HFFc6 (cell line): ENCODE measurements at regions not wholly inside any gene's neighbourhood (a gene's known extent, or its start where the extent isn't known, plus 50 kb on each side); places are given as distances from the start of the nearest gene placed in this dataset.

Experiments used
- DNase-seq: peaks from one replicate; pipeline ENCODE4 v3.0.0-alpha.2; 2018
- H3K27ac Mint-ChIP-seq: 2 replicates; pipeline ENCODE4 v1.8.0; 2020; ENCODE audit warnings: mild to moderate bottlenecking, mixed read lengths
- H3K27me3 Mint-ChIP-seq: 2 replicates; pipeline ENCODE4 v1.8.0; 2021; ENCODE audit warnings: mild to moderate bottlenecking, moderate library complexity, mixed read lengths; ENCODE audit not compliant: insufficient read depth
- H3K36me3 Mint-ChIP-seq: 2 replicates; pipeline ENCODE4 v1.8.0; 2021; ENCODE audit warnings: low read depth, mixed read lengths
- H3K4me1 Mint-ChIP-seq: 2 replicates; pipeline ENCODE4 v1.8.0; 2020; ENCODE audit warnings: low read depth, mixed read lengths
- H3K4me3 Mint-ChIP-seq: 2 replicates; pipeline ENCODE4 v1.8.0; 2020; ENCODE audit warnings: mild to moderate bottlenecking, moderate library complexity, mixed read lengths
- H3K9me3 Mint-ChIP-seq: 2 replicates; pipeline ENCODE4 v1.8.0; 2020; ENCODE audit warnings: mild to moderate bottlenecking, mixed read lengths
- TF ChIP-seq, protein P1 (sequence below): fragments of 200-600 bp; sonication (generic); IDR thresholded peaks from 2 replicates; pipeline ENCODE4 v1.5.0; 2021; ENCODE audit warnings: antibody characterized with exemption, mild to moderate bottlenecking

DNA sequence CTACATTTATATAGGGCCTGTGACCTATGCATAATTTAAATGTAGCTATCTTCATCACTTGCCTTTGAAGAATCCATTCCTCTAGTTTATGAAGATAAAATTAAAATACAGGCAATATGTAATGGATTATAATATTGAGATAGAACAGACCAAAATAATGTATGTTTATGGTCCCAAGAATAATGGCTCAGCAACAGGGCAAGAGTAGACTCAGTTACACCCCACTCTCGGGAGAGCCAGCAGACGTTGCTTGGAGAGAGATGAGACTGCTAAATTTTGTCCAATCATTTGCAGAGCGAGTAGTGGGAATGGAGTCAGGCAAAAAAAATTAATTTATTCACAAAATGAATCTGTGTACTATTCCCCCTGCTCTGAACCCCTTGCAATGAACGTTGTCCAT lies 223.2 kb upstream of the FAT4 start:
- no peak for DNase-seq
- no peaks in the 10 kb centered on the region for H3K9me3 Mint-ChIP-seq
- no peaks in the 10 kb centered on the region; the same call in 1 of the 2 replicates for H3K27me3 Mint-ChIP-seq
- TF ChIP-seq, protein P1, sequence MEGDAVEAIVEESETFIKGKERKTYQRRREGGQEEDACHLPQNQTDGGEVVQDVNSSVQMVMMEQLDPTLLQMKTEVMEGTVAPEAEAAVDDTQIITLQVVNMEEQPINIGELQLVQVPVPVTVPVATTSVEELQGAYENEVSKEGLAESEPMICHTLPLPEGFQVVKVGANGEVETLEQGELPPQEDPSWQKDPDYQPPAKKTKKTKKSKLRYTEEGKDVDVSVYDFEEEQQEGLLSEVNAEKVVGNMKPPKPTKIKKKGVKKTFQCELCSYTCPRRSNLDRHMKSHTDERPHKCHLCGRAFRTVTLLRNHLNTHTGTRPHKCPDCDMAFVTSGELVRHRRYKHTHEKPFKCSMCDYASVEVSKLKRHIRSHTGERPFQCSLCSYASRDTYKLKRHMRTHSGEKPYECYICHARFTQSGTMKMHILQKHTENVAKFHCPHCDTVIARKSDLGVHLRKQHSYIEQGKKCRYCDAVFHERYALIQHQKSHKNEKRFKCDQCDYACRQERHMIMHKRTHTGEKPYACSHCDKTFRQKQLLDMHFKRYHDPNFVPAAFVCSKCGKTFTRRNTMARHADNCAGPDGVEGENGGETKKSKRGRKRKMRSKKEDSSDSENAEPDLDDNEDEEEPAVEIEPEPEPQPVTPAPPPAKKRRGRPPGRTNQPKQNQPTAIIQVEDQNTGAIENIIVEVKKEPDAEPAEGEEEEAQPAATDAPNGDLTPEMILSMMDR, result no peak
- no peaks in the 10 kb centered on the region for H3K36me3 Mint-ChIP-seq
- H3K27ac Mint-ChIP-seq, result no peak overlapping the region
- H3K4me3 Mint-ChIP-seq, result no peak overlapping the region
- no peaks in the 10 kb centered on the region for H3K4me1 Mint-ChIP-seq

DNA sequence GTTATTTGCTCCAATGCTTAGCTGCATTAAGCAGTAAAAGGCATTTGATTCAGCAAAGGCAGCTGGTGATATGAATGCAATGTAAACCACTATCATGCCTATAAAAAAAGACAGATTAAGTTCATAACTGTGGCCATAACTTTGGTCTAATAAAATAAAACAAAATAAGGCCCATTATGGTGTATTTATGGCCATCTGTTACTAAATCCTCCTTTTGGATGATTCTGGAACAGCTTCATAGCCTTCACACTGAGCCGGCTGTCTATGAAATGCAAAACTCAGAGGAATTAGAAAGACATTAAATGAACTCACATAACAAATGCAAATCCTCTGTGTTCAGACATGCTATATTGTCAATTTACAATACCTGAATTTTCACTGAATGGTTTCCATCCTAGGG lies 223.7 kb upstream of the FAT4 start:
- H3K4me3 Mint-ChIP-seq, result no peak overlapping the region
- H3K4me1 Mint-ChIP-seq, result no peaks in the 10 kb centered on the region
- H3K27ac Mint-ChIP-seq, result no peak overlapping the region
- H3K27me3 Mint-ChIP-seq, result no peaks in the 10 kb centered on the region; the same call in 1 of the 2 replicates
- no peaks in the 10 kb centered on the region for H3K9me3 Mint-ChIP-seq
- DNase-seq, result no peak
- TF ChIP-seq, protein P1, result no peak
- H3K36me3 Mint-ChIP-seq, result no peaks in the 10 kb centered on the region

DNA sequence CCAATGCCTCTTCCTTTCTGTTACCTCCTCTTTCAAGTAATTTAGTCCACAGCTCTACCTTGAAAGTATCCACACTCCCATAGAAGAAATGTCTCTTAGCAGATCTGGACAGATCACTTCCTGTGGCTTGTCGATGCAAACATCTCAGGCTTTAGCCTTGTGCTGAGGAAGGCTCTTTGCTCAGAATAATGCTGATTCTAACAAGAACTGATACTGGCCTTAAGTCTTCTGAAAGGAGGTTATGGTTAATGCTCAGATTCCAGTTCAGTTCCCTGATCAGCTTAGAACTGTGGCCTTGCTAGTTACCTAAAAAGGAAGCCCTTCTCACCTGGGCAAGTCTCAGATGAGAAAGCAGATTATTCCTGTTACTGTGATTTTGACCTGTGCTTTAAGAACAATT lies 230.1 kb upstream of the FAT4 start:
- Mint-ChIP-seq H3K36me3 (no peaks in the 10 kb centered on the region), H3K4me1 (no peaks in the 10 kb centered on the region)

DNA sequence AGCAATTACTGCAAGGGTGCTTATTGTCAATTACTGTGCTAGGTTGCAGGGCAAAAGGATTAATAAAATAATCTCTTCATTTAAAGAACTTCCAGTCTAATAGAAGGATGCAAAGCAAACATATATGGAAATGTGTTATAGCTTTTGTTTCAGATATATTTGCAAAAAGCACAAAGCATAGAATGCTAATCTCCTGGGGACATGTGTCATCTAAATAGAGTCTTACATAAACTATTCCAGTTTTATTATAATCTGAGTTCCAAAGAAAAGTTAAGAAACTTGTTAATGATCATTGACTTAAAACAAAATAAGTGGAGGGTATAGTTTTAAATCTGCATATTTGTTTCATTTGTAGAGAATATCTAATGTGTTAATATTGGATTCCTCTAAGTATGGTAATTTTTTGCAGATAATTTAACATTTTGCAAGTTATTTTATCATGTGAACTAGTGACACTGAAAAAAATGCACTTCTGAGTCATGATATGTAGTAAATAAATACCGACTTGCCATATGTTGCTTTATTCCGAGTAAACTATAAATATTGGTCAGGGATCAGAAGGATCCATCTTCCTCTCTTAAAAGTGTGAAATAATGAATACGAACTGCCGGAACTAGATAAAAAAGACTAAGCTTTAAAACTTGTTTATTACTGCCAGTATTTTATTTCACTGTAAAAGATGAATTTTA lies 231.9 kb upstream of the FAT4 start:
- H3K4me1 Mint-ChIP-seq, result no peaks in the 10 kb centered on the region
- DNase-seq, result no peak

More for the DNA sequence above, 230.1 kb upstream of the FAT4 start:
- no peaks in the 10 kb centered on the region for H3K27me3 Mint-ChIP-seq
- TF ChIP-seq, protein P1, result no peak
- DNase-seq, result no peak
- no peak overlapping the region for H3K27ac Mint-ChIP-seq
- no peak overlapping the region for H3K4me3 Mint-ChIP-seq
- no peaks in the 10 kb centered on the region for H3K9me3 Mint-ChIP-seq

DNA sequence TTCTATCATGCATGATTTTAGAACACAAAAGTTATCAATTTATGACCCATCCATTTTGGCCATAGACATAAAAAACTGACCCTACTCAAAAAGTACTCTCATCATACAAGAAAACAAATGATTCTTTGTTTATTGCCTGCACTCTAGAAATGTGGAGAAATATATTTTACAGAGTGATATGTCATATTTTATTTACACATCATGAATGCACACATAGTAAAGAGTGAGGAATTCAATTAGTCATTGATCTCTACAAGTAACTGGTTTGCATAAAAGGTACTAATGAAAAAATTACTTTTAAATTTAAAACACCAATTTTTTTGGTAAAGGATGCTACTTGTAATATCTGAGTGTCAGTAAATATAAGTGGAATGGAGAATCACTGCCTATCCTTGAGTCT lies 242.5 kb upstream of the FAT4 start:
- H3K4me3 Mint-ChIP-seq, result no peak overlapping the region
- no peak for DNase-seq
- H3K9me3 Mint-ChIP-seq, result no peaks in the 10 kb centered on the region
- H3K27ac Mint-ChIP-seq, result no peak overlapping the region
- TF ChIP-seq, protein P1, result no peak
- H3K36me3 Mint-ChIP-seq, result no peaks in the 10 kb centered on the region
- H3K4me1 Mint-ChIP-seq, result 0 out of 2 replicates have a peak, but pooled peaks cover 6% of the 10 kb centered on the region
- H3K27me3 Mint-ChIP-seq, result no peaks in the 10 kb centered on the region

More for the DNA sequence above, 231.9 kb upstream of the FAT4 start:
- H3K36me3 Mint-ChIP-seq, result no peaks in the 10 kb centered on the region
- no peak overlapping the region for H3K27ac Mint-ChIP-seq
- TF ChIP-seq, protein P1, result no peak
- H3K27me3 Mint-ChIP-seq, result no peaks in the 10 kb centered on the region
- H3K9me3 Mint-ChIP-seq, result no peaks in the 10 kb centered on the region
- H3K4me3 Mint-ChIP-seq, result no peak overlapping the region
